Transverse colon (tissue), 4 donors: ENCODE measurements at regions not wholly inside any gene's neighbourhood (a gene's known extent, or its start where the extent isn't known, plus 50 kb on each side); places are given as distances from the start of the nearest gene placed in this dataset.

ENCODE experiments used
- DNase-seq: peaks from one replicate; pipeline ENCODE4 v3.0.0-alpha.2; 2019
- H3K27ac ChIP-seq, 4 donors: fragments of 200-600 bp; sonication (generic); 2 replicates each; pipeline ENCODE4 v1.5.1; 2016 to 2018; ENCODE audit warnings: inconsistent platforms in 4 of 4
- H3K27me3 ChIP-seq: fragments of 200-600 bp; sonication (generic); 2 replicates; pipeline ENCODE4 v1.5.1; 2017; ENCODE audit warnings: inconsistent platforms
- H3K36me3 ChIP-seq, 4 donors: fragments of 200-600 bp; sonication (generic); 2 replicates each; pipeline ENCODE4 v1.5.1; 2017 to 2019; ENCODE audit warnings: inconsistent platforms in 4 of 4
- H3K4me1 ChIP-seq, 4 donors: fragments of 200-600 bp; sonication (generic); 2 replicates each; pipeline ENCODE4 v1.5.1; 2017 to 2020; ENCODE audit warnings: inconsistent platforms in 4 of 4
- H3K4me3 ChIP-seq, 4 donors: fragments of 200-600 bp; sonication (generic); 1 replicate in 1 of 4; 2 replicates in 3 of 4; pipeline versions ENCODE4 v1.5.1 to v1.6.1; 2017 to 2019; ENCODE audit warnings: inconsistent platforms in 4 of 4
- H3K9me3 ChIP-seq, 2 donors: fragments of 200-600 bp; sonication (generic); 2 replicates each; pipeline ENCODE4 v1.5.1; 2017 to 2019; ENCODE audit warnings: inconsistent platforms in 2 of 2
- CTCF ChIP-seq, 5 experiments: fragments of 200-600 bp in 3 of 5; fragments of 450-650 bp in 2 of 5; sonication (generic) in 3 of 5; IDR thresholded peaks; 1 replicate in 2 of 5; 2 replicates in 3 of 5; pipeline ENCODE4 v1.5.1; 2016 to 2017; ENCODE audit warnings: antibody characterized with exemption in 5 of 5, inconsistent platforms in 3 of 5, mild to moderate bottlenecking in 2 of 5, moderate library complexity in 1 of 5
- EP300 ChIP-seq: sonication (generic); formaldehyde crosslinking; IDR thresholded peaks from one replicate; pipeline ENCODE4 v1.6.1; 2017; ENCODE audit warnings: antibody characterized with exemption, low read depth
- POLR2A ChIP-seq: fragments of 450-650 bp; IDR thresholded peaks from one replicate; pipeline ENCODE4 v1.6.1; 2016; ENCODE audit warnings: antibody characterized with exemption, mild to moderate bottlenecking, moderate library complexity
- POLR2AphosphoS5 ChIP-seq, 3 donors: sonication (generic); formaldehyde crosslinking; IDR thresholded peaks; one replicate each; pipeline ENCODE4 v1.6.1; 2016; ENCODE audit warnings: antibody characterized with exemption in 3 of 3
- WGBS, 2 donors: methylation state at CpG; one replicate each; pipeline ENCODE4 v1.1.5; 2018; ENCODE audit warnings: low coverage in 1 of 2; 5-methylcytosine and 5-hydroxymethylcytosine counted together
- in situ Hi-C, 4 donors: fragments of 200-750 bp; cut with MboI; loops; one replicate each; pipeline versions ENCODE4 v1.15.0 to v1.15.1; 2017; ENCODE audit warnings: low sequenced_read_pairs in 3 of 4, low pct_ligation_motif_present in 1 of 4, low pct_unique_long_range_greater_than_20kb in 1 of 4
- intact Hi-C: fragments of 100-400 bp; cut with DNase I; formaldehyde crosslinking; loops from one replicate; pipeline ENCODE4 v1.15.1; 2023; ENCODE audit warnings: low total_unique reads

- DNase-seq: no peak
- Histone ChIP-seq H3K4me1 (peaks cover 0 to 7% (median 0%) of the 10 kb centered on the region in 4 donors), H3K27me3 (peaks cover 6% of the 10 kb centered on the region), H3K9me3 (no peaks in the 10 kb centered on the region), H3K27ac (no peak overlapping the region), H3K36me3 (no peaks in the 10 kb centered on the region), H3K4me3 (no peak overlapping the region)
- WGBS, 2 donors: 34 to 48% methylated on average over 5 to 6 of the region's 6 CpGs
- intact Hi-C loops: no loop called here
- in situ Hi-C loops: loop anchor here in 1 of 4 donors (25.0 kb wide), 2 partner anchors 102 to 677 kb away; partner anchors contain the start of genes FNDC8 and RAD51D
- TF ChIP-seq POLR2AphosphoS5 (IDR thresholded peaks at IDR 0.05) (no peak), EP300 (no peak), CTCF (IDR thresholded peaks at IDR 0.05) (no peak), POLR2A (no peak)
Observed at GRCh38 chr17:34435182-34435928, 72.3 kb upstream of the CCL1 start.

GRCh38 chr17:34434052-34434451, 71.0 kb upstream of the CCL1 start:
- peaks cover 6% of the 10 kb centered on the region for H3K27me3 ChIP-seq
- no peak for DNase-seq
- peaks cover 0 to 7% (median 0%) of the 10 kb centered on the region in 4 donors for H3K4me1 ChIP-seq
- 40 to 50% methylated on average over 1 to 4 of the region's 4 CpGs for WGBS, 2 donors
- in situ Hi-C loops: loop anchor here in 1 of 4 donors (25.0 kb wide), 2 partner anchors 103 to 678 kb away; partner anchors contain the start of genes FNDC8 and RAD51D
- no peak overlapping the region for H3K27ac ChIP-seq
- TF ChIP-seq POLR2AphosphoS5 (IDR thresholded peaks at IDR 0.05) (no peak), CTCF (IDR thresholded peaks at IDR 0.05) (no peak), POLR2A (no peak), EP300 (no peak)
- no peaks in the 10 kb centered on the region for H3K36me3 ChIP-seq
- no peak overlapping the region for H3K4me3 ChIP-seq
- intact Hi-C loops: no loop called here
- H3K9me3 ChIP-seq: no peaks in the 10 kb centered on the region

DNA sequence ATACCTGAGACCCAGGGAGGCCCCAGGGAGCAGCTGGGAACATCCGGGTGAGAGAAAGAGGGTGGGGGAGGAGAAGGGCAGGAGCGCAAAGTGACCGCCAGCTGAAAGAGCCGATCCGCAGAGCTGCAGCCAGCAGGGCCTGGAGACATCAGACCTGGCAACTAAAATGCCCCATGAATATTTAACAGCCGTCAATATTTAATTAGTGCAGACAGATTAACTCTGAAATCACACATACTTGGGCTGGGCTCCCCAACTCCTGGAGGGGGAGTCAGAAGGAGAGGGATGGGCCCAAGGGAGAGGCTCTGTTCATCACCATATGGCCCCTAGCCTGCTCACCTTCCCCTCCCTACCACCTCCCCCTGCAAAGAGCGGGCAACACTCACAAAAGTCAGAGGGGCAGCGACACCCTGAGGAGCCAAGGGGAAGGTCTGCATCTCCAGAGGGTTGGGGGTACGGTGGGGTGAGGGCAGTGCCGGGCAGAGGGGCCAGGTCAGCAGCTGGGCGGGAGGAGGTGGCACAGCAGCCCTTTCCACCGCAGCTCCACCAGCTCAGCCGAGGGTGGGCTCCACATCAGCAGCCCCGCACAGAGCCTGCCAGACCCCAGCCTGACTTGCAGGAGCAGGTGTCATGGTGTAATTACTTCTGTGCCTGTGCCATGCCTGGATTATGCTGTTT, 61.9 kb upstream of the CCL1 start:
- DNase-seq: no peak
- H3K27me3 ChIP-seq: peaks cover 40% of the 10 kb centered on the region
- no peaks in the 10 kb centered on the region for H3K36me3 ChIP-seq
- in situ Hi-C loops (loop anchor here (5.0 to 25.0 kb wide), 9 partner anchors 112 to 1112 kb away; partner anchors contain the start of genes FNDC8 (in 3 of the 4), NLE1 (in 1 of the 4), RAD51D (in 1 of the 4) and SLFN12L (in 1 of the 4)), intact Hi-C loops (loop anchor here (10.0 kb wide), 1 partner anchor 690 kb away; the partner anchor contains the start of gene RAD51D)
- WGBS, 2 donors: 27 to 32% methylated on average over 2 to 11 of the region's 14 CpGs
- H3K4me3 ChIP-seq: no peak overlapping the region
- peaks cover 0 to 3% (median 0%) of the 10 kb centered on the region in 4 donors for H3K4me1 ChIP-seq
- no peak overlapping the region for H3K27ac ChIP-seq
- H3K9me3 ChIP-seq: no peaks in the 10 kb centered on the region
- TF ChIP-seq POLR2AphosphoS5 (IDR thresholded peaks at IDR 0.05) (no peak), POLR2A (no peak), EP300 (no peak), CTCF (IDR thresholded peaks at IDR 0.05) (no peak)
